GM19025 (cell line): ENCODE measurements at regions not wholly inside any gene's neighbourhood (a gene's known extent, or its start where the extent isn't known, plus 50 kb on each side); places are given as distances from the start of the nearest gene placed in this dataset.

Experiments
- ATAC-seq: cut with Tn5 transposase; IDR thresholded peaks from one replicate; pipeline ENCODE4 v1.9.1; 2021; ENCODE audit warnings: mild to moderate bottlenecking, low read depth, moderate library complexity; ENCODE audit not compliant: unreplicated experiment

DNA sequence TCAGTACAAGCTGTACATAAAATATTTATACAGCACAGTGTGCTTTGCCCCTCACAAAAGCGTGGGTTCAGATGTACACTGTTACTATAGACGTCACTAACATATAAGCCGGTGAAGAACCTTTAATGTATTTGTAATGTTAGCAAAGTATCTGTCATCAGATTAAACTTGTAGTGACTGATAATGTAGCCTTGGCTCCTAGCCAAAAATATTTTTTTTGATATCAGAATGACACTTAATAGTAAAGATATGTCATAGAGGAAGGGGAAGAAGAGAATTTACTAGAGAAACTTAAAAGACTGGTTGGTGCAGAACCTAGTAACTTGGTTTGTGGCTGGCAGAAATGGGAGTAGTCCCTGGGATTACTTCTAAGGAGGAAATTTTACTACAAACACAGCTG lies 258.7 kb upstream of the DMRT1 start:
- ATAC-seq = no peak

DNA sequence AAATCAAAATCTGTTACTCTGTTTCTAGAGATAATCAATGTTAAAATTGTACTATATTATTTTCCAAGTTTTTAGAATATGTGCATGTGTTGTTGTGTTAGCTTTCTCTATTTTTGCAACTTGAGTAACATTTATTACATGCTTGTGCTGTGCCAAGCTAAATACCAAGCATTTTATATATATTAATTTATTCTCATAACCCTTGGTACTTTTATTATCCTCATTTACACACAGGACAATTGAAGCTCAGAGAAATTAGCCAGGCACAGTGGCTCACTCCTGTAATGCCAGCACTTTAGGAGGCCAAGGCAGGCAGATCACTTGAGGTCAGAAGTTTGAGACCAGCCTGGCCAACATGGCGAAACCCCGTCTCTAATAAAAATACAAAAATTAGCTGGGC lies 254.0 kb upstream of the DMRT1 start:
- ATAC-seq = no peak

DNA sequence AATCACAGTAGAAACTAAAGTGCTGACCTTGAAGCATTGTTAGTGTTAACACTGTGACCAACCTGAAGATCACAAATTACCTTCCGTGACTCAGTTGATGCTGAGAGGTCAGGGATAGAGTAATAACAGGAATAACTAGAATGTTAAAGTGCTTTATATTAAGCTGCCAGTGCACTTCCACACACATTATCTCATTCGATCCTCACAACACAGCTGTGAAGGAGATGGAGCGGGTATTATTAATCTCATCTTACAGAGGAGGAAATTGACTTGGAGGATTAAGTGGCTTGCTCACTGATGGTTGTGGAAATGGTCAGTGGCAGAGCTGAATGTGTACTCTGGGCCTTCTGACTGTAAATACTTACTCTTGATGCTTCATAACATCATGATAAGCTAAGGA lies 252.5 kb upstream of the DMRT1 start:
- ATAC-seq = no peak

DNA sequence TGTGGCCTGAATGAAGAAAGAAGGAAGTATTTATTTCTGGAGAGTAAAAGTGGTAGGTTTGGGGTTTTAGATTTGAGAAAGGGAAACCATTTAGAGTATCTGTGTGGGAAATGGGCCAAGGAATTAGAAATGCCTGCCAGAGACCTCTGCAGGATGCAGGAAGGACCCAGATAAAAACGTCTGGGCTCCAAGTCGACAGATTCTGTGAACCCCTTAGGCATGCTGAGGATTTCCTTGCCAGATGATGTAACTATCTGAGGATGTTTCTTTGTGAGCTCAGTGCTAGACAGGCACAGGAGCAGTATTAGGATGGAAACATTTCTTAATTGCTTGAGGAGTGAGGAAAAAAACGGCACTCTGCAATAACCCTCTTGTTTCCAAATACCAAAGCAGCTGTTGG lies 251.8 kb upstream of the DMRT1 start:
- no peak for ATAC-seq

DNA sequence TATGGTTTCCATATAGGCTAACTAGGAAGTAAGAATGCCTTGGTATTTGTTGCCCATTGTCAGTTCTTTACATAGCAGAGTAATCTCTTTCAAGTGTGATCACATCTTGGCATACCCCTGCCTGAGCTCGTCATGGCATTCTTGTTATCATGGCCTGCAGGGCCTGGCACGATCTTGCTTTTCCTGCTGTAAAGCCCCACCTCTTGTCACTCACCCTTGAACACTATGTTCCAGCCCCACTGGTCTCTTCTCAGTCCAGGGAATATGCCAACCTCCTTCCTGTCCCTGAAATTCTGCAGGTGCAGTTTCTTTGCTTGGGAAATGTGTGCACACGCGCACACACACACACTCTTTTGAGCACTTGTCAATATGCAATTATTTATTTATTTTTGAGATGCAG lies 250.2 kb upstream of the DMRT1 start:
- ATAC-seq = no peak

DNA sequence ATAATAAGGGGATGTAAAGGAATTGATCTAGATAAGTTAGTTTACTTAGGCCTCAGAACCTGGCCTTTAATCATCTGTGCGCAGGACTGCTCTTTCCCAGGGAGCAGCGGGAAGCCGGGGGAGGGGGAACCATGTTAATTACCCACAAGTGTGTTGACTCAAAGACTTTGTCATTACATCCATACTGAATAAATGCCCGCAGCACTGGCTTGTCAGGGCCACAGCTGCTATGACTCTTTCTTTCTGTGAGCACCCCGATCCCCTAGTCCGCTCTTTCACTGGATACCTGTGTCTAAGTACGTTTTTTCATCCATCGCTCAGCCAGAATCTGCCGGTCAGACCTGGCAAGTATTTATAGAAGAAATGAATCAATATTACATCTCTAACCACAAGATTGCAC lies 249.3 kb upstream of the DMRT1 start:
- ATAC-seq = no peak

DNA sequence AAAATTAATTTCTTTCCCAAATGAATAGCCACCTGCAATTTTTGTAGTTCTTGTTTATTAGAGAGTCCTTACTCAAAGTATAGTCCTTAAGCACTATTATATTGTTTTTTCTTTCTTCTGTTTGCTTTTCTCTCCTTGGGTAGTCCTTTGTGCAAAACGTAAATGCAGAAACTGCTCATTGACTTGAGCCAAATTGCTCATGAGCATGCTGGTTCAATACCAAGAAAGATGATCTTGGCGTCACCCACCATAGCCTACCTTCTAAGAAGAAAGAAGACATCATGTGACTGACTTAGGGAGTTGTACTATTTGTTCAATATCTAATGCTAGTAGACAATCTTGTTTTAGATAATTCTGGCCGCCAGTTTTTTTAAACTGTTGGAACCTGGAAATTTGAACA lies 248.8 kb upstream of the DMRT1 start:
- no peak for ATAC-seq

DNA sequence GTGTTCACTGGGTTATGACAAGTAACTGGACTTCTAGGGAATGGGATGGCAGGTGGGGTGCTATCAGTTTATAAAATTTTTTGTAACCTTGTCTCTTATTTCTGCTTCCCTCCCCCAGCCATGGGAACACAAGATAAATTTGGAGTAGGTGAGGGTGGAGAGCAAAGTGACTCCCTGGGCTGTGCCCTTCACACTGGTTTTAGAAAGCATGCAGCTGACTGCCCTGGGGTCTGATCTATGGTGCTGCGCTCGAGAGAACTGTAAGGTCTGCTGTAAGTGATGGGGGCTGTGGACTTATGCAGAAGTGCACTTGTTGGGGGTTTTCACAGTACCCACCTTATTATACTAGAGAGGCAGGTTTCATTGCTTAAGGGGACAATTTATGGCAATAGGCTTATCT lies 247.7 kb upstream of the DMRT1 start:
- no peak for ATAC-seq

DNA sequence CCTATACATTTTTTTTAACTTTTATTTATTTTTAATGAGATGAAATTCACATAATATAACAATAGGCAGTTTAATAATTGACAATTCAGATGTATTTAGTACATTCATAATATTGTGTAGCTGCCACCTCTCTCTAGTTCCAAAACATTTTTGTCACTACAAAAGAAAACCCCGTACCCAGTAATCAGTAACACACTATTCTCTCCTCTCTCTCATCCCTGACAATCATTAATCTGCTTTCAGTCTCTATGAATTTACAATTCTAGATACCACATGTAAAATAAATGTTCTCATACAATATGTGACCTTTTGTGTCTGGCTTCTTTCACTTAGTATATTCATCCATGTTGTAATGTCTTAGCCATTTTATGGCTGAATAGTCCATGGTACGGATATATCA lies 244.8 kb upstream of the DMRT1 start:
- no peak for ATAC-seq

DNA sequence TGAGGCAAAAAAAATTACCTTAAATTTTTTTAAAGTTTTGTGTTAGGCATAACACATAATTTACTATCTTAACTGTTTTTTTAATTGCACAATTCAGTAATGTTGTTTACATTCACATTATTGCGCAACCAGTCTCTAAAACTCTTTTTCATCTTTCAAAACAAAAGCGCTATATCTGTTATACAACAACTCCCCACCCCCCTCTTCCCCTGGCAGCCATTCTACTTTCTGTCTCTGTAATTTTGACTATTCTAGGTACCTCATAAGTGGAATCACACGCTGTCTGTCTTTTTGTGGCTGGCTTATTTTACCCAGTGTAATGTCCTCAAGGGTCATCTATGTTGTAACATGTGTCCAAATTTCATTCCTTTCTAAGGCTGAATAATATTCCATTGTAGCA lies 241.5 kb upstream of the DMRT1 start:
- ATAC-seq = no peak

DNA sequence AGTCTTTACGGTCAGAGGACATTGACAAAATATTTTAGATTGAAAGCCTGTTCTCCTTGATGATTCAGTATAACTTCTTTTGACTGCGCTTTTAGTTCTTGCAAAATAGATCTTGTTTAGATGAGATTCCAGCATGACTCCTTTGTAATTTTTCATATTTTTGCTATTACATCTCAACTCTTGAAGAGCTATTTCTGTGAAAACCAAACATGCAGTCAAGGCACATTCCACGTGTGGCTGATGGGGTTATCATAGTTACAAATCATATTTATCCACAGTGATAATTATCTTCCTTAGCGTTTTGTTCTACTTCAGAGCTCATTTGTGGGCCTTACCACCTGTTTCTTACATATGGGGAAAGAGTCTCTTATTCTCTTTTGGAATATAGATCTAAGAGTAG lies 238.8 kb upstream of the DMRT1 start:
- ATAC-seq = no peak

DNA sequence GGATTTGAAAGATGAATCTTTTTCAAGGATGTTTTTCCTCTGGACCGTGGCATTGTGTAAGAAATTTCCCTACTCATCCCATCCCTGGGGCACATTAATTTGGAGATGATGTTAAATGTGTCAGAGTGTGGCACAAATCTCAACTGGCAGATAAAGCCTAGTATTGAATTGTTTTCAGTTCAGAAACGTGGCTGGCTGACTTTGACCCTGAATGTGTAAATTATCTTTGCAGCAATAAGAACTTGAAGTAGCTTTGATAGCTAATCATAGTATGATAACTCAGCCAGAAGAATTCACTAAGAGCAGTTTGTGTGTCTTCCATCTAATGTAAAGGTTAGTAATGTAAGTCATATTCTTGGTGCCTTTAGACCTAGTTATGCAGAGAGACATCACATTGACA lies 238.4 kb upstream of the DMRT1 start:
- ATAC-seq = no peak

DNA sequence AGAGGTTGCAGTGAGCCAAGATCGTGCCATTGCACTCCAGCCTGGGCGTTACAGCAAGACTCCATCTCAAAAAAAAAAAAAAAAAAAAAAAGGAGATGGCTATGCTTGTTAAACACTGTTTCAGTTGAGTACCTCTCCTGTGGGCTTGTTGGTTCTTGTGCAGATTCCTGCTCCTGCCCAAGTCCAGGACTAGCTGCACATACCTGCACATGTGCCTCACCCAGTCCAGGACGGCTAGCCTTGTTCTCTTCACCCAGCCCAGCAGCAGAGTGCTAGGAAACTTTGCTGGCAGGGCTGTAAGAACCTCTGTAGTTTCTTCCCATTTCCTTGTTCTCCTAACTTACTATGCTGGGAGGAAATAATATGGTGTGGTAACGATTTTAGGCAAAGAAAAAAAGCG lies 234.1 kb upstream of the DMRT1 start:
- no peak for ATAC-seq

DNA sequence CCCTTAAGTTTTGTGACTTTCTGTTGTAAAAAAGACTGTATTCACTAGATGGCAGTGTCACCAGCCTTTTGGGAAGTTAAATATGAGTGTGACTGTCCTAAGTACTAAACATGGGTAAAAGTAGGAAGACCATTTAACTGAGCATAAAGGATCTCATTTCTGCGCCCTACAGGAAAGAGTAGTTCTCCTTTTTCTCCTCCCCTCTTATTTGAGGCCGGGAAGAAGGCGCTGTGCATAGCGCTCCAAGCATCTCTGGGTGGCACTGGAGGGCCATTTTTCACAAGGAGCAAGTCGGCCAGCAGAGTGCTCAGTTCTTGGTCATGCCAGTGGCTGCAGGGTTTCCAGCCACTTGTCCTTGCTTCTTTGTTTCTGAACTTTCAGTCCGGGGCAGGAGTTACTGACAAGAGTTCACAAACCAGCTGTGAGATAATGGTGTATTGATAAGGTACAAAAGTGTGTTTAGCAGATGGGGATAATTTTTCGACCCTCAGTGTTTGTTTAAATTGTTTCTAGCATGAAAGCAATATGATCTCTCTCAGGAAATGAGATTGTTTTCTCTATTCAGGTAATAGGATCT lies 227.6 kb upstream of the DMRT1 start:
- ATAC-seq = no peak

DNA sequence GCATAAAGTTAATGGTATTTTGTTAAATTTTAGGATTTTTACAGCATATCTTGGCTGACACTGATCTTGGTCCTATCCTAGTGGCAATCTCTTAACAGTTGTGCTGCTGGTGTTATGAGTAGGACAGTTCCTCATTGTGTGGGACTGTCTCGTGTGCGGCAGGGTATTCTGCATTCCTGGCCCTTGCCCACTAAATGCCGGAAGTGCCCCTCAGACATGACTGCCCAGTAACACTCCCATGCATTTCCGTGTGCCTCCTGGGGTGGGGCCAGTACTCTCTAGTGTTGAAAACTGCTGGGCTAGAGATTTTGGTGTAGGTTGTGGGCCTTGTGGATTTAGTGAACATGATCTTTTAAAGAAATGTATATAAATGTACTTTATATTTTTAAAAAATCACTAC lies 227.1 kb upstream of the DMRT1 start:
- ATAC-seq = no peak

DNA sequence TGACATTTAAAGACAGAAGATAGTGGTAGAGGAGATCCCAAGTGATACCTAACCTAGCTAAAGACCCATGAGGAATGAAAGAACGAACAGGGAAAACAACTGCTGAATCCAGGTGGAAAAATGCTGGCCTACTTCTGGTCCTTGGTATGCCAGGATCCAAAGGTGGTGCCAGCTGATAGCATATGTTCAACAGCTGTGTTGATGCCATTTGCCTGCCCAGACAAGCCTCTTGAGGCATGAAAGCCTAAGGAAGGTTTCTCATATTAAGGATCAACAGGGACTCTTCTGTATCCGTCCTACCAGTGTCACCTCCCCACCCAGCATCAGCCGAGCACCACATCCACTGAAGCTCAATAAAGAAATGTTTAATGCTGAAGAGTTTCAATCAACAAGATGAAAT lies 225.7 kb upstream of the DMRT1 start:
- ATAC-seq = no peak

DNA sequence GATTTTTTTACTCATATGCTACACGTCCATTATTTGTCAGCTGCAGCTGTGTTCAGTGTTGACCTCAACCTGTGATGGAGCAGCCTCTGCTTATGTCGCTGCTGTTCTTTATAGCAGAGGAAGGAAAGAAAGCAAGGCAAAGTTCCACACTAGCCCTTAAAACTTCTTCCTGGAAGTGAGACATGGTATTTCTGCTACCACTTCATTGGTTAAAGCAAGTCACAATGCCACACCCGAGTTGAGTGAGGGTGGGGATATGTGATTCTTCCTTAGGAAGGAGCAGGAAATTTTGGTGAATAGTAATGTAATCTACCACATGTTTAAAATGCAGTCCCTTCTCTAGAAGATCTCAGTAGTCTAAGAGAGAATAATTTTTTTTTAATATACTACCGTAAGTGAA lies 224.8 kb upstream of the DMRT1 start:
- no peak for ATAC-seq

DNA sequence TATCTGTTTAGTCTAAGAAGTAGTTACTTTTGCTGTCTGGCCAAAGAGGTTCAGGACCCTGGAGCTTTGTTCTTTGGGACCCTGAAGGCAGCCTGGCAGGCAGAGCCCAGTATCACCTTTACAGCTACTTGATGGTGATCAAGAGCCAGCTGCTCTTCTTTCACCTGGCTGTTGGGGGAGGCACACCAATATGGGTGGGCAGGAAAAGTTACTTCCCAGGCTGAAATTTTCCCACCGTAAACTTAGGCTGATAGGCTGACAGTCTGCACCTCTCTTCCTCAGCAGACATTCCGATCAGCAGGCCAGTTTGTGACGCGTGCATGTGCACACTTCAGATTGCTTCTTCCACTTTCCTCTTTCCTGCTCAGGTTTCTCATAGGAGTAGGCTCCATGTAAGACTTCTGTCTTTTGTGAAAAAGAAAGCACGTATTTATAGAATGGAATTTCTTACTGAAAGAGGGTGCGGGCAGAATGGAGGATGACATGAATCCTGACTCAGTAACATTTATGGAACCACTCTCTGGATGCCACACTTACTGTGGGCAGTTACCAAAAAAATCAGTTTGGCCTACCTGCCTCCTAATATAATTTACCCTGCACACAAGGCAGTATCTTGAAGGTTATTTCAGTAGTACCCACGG lies 223.9 kb upstream of the DMRT1 start:
- ATAC-seq = no peak

DNA sequence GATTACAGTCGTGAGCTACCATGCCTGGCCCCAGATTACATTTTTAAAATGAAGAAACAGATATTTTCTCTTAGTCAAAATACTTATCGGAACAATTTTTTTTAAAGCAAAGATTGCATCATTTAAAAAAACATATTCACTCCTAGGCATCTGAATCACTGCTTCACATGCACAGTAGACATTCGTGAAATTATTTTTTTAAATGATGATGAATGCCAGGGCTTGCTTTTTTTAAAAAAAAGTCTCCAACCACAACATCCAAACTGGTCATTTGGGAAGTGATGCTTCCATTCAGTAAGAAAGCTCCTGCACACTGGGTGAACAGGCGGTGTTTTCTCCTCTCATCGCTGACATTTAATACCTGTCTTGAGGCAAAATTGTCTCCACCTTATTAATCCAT lies 223.0 kb upstream of the DMRT1 start:
- ATAC-seq = no peak

DNA sequence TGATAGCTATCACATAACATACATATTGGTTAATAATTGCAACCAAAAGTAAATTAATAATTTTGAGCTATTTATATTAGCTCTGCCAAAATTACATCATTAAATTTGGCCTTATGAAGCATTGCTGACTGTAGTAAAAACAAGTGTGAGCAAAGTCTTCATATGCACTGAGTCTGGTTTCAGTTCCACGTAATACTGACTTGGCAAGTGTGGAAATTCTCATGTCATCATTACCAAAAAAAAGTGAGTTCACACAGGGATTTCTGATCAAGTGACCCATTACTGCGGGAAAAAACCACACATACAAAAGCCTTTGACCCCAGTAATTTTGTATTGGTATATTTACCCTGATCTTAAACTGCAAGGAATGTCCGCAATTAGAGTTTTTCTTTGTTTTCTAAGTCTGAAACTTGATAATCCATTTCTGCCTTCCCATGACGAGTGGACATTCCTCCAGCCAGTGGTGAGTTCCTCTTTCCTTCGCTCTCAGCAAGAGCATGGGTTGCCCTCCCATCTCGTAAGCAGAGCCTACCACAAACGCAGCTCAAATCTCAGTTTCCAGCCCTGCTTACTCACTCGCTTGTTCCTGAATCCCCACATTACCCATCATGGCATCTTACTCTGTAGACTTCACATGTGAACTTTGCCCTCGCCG lies 220.2 kb upstream of the DMRT1 start:
- no peak for ATAC-seq

DNA sequence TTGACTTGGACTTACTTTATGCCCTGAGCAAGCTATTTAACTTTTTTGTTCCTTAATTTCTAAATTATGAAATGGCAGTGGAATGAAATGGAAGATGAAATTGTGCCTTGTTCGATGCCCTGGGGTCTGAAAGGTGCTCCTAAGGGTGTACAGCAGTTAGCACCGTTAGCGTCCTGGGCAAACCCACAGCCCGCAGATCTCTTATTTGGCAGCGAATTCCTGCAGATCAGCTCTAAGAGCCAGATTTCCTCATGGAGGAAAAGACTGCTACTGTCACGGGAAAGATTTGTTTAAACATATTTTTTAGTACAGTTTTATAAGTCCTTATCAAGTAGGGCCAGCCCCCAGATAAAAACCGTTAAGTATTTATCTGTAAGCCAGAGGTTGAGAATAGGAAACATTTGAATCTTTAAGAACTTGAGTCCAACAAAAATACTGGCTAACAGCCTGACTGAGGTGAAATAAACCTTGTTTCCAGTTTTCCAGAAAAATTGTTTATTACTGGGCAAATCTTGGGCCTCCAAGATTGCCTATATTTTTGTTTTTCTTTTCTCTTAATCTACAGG lies 216.5 kb upstream of the DMRT1 start:
- no peak for ATAC-seq

DNA sequence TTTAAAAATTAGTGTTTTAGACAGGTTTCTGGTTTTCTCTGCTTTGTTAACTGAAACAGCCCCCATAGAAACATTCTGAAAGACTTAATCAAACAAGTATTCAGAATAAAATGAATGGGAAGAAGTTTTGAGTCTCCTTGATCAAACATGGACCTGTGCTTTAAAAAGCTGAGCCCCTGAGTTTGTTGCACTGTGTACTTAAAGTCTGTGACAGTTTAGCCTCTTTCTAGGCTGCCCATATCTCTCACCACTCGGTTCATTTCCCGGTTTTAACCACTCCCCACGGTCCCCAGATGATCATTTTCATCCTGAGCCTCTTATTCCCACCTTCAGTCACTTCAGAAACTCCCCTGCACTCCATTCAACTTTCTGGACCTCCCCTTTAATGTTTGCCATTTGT lies 215.9 kb upstream of the DMRT1 start:
- ATAC-seq = no peak
